HepG2 (cell line): ENCODE measurements at regions not wholly inside any gene's neighbourhood (a gene's known extent, or its start where the extent isn't known, plus 50 kb on each side); places are given as distances from the start of the nearest gene placed in this dataset.

Experiments
- ATAC-seq: fragments of 200-7000 bp; cut with Tn5 transposase; 3 replicates; pipeline ENCODE4 v1.9.1; 2020; ENCODE audit warnings: mild to moderate bottlenecking, moderate library complexity
- BruUV-seq: library from RNA; stranded (reverse); fragments of 400-500 nt; replicated peaks from 2 replicates; lab custom pipeline; 2021; lab: Mats Ljungman, UMichigan
- CTCF ChIA-PET: fragments of 300-600 bp; formaldehyde crosslinking; extraction: SDS; loops from one replicate; lab custom pipeline; 2021; ENCODE audit warnings: low total read pairs, inconsistent platforms, low intra/inter-chr PET ratio; lab: Yijun Ruan, JAX
- POLR2A ChIA-PET: fragments of 350-600 bp; sonication (Branson Sonifier 250); formaldehyde crosslinking; loops from one replicate; lab custom pipeline; 2020; ENCODE audit warnings: antibody characterized with exemption, inconsistent platforms; lab: Yijun Ruan, JAX
- DNase-seq: peaks from one replicate; pipeline ENCODE4 v3.0.0-alpha.2; 2015; ENCODE audit warnings: low spot score
- FAIRE-seq: peaks from 3 replicates; lab custom pipeline; 2011; peaks lifted over from hg19 to GRCh38; lab: Jason Lieb, UNC
- H2AFZ ChIP-seq: one replicate; pipeline ENCODE4 v1.6.1; 2011; ENCODE audit warnings: low read length, inconsistent platforms
- H3K27ac ChIP-seq: fragments of 300-600 bp; 3 replicates; pipeline ENCODE4 v1.8.0; 2011; ENCODE audit warnings: mixed run types, mild to moderate bottlenecking, mixed read lengths, low read length, inconsistent platforms; ENCODE audit not compliant: insufficient read depth; ENCODE audit errors: extremely low read length
- H3K27me3 ChIP-seq, 2 experiments: fragments of 200-600 bp in 1 of 2; 2 replicates in 1 of 2; 3 replicates in 1 of 2; pipeline versions ENCODE4 v1.6.0 to v1.8.0; 2011; ENCODE audit warnings: low read length in 2 of 2, mild to moderate bottlenecking in 2 of 2, moderate library complexity in 2 of 2, inconsistent platforms in 1 of 2; ENCODE audit not compliant: insufficient read depth in 2 of 2, control insufficient read depth in 1 of 2
- H3K36me3 ChIP-seq, 2 experiments: fragments of 200-600 bp in 1 of 2; replicated peaks in 1 of 2; 2 replicates in 1 of 2; 3 replicates in 1 of 2; pipeline versions ENCODE4 v1.5.1 to v1.8.0; 2011; ENCODE audit warnings: low read length in 2 of 2, inconsistent platforms in 1 of 2; ENCODE audit not compliant: insufficient read depth in 2 of 2, control insufficient read depth in 1 of 2
- H3K4me1 ChIP-seq: 2 replicates; pipeline ENCODE4 v1.5.1; 2012; ENCODE audit warnings: low read length, inconsistent platforms; ENCODE audit not compliant: insufficient read depth
- H3K4me2 ChIP-seq: 2 replicates; pipeline ENCODE4 v1.6.0; 2011; ENCODE audit warnings: low read depth, low read length, inconsistent platforms
- H3K4me3 ChIP-seq, 3 experiments: fragments of 200-600 bp in 1 of 3; sonication (generic), shearing (Covaris generic) in 1 of 3; replicated peaks in 1 of 3; 2 replicates each; pipeline ENCODE4 v1.5.1; 2011 to 2016; ENCODE audit warnings: low read length in 3 of 3, inconsistent platforms in 2 of 3, low read depth in 2 of 3, mild to moderate bottlenecking in 2 of 3, control low read depth in 1 of 3, mixed read lengths in 1 of 3; ENCODE audit not compliant: insufficient read depth in 1 of 3
- H3K79me2 ChIP-seq: one replicate; pipeline ENCODE4 v1.6.1; 2011; ENCODE audit warnings: low read length, inconsistent platforms; ENCODE audit not compliant: insufficient read depth
- H3K9ac ChIP-seq: 2 replicates; pipeline ENCODE4 v1.6.0; 2011; ENCODE audit warnings: mild to moderate bottlenecking, low read depth, low read length, inconsistent platforms; ENCODE audit not compliant: insufficient read depth
- H3K9me3 ChIP-seq: 2 replicates; pipeline ENCODE4 v1.5.1; 2012; ENCODE audit warnings: mild to moderate bottlenecking, low read length
- H4K20me1 ChIP-seq: 2 replicates; pipeline ENCODE4 v1.6.0; 2011; ENCODE audit warnings: inconsistent platforms, mild to moderate bottlenecking, low read length, moderate library complexity; ENCODE audit not compliant: insufficient read depth
- ETV5 ChIP-seq: IDR thresholded peaks from 2 replicates; pipeline ENCODE4 v1.6.1; 2018; ENCODE audit warnings: missing biosample characterization, missing genetic modification reagents, inconsistent platforms, borderline replicate concordance
- FOXK2 ChIP-seq: fragments of 450-650 bp; IDR thresholded peaks from 2 replicates; pipeline ENCODE4 v1.6.1; 2016
- FOXP1 ChIP-seq, 2 experiments: fragments of 450-650 bp in 1 of 2; IDR thresholded peaks; 2 replicates each; pipeline ENCODE4 v1.6.1; 2017 to 2018; ENCODE audit warnings: antibody characterized with exemption in 1 of 2
- GFI1 ChIP-seq: sonication (generic); formaldehyde crosslinking; IDR thresholded peaks from 2 replicates; pipeline ENCODE4 v1.5.0; 2020; ENCODE audit warnings: missing genetic modification reagents, mild to moderate bottlenecking, borderline replicate concordance
- HNRNPL ChIP-seq: fragments of 200-400 bp; formaldehyde crosslinking; IDR thresholded peaks from 2 replicates; pipeline ENCODE4 v1.6.1; 2017; ENCODE audit warnings: mild to moderate bottlenecking, low read depth, low read length
- HOXA7 ChIP-seq: sonication (generic); formaldehyde crosslinking; IDR thresholded peaks from 2 replicates; pipeline ENCODE4 v1.8.1; 2022; ENCODE audit warnings: mild to moderate bottlenecking, missing genetic modification reagents, moderate library complexity
- IKZF1 ChIP-seq: fragments of 450-650 bp; IDR thresholded peaks from 2 replicates; pipeline ENCODE4 v1.7.1; 2016
- KLF15 ChIP-seq: sonication (generic); formaldehyde crosslinking; IDR thresholded peaks from 2 replicates; pipeline ENCODE4 v1.8.1; 2023; ENCODE audit warnings: borderline replicate concordance, mild to moderate bottlenecking, inconsistent platforms, missing genetic modification reagents, mixed read lengths
- LCORL ChIP-seq, 2 experiments: fragments of 450-650 bp in 1 of 2; sonication (generic) in 1 of 2; formaldehyde crosslinking in 1 of 2; IDR thresholded peaks; 2 replicates each; pipeline versions ENCODE4 v1.5.0 to v1.6.1; 2017 to 2020; ENCODE audit warnings: antibody characterized with exemption in 1 of 2, missing genetic modification reagents in 1 of 2
- MNT ChIP-seq: fragments of 450-650 bp; IDR thresholded peaks from 2 replicates; pipeline ENCODE4 v1.6.1; 2016
- NFE2L1 ChIP-seq: sonication (generic); formaldehyde crosslinking; IDR thresholded peaks from 2 replicates; pipeline ENCODE4 v1.4.0; 2020; ENCODE audit warnings: missing genetic modification reagents, mild to moderate bottlenecking, borderline replicate concordance
- NFYC ChIP-seq: IDR thresholded peaks from 2 replicates; pipeline ENCODE4 v1.6.1; 2016; ENCODE audit warnings: missing genetic modification reagents, missing compliant biosample characterization
- PHB2 ChIP-seq: fragments of 450-650 bp; IDR thresholded peaks from 2 replicates; pipeline ENCODE4 v1.6.1; 2018; ENCODE audit not compliant: partially characterized antibody
- RAD51 ChIP-seq: fragments of 450-650 bp; IDR thresholded peaks from 2 replicates; pipeline ENCODE4 v1.6.1; 2016; ENCODE audit warnings: borderline replicate concordance
- REL ChIP-seq: sonication (generic); formaldehyde crosslinking; conservative IDR thresholded peaks from 2 replicates; pipeline ENCODE4 v1.8.0; 2022; ENCODE audit warnings: mild to moderate bottlenecking, missing genetic modification reagents, moderate library complexity
- TARDBP ChIP-seq: sonication (generic); formaldehyde crosslinking; IDR thresholded peaks from 2 replicates; pipeline ENCODE4 v1.8.0; 2022; ENCODE audit warnings: mild to moderate bottlenecking, missing genetic modification reagents
- TIGD3 ChIP-seq: sonication (generic); formaldehyde crosslinking; IDR thresholded peaks from 2 replicates; pipeline ENCODE4 v1.5.1; 2020; ENCODE audit warnings: mild to moderate bottlenecking, missing genetic modification reagents, borderline replicate concordance
- TRIM22 ChIP-seq: fragments of 450-650 bp; IDR thresholded peaks from 2 replicates; pipeline ENCODE4 v1.6.1; 2017
- ZNF256 ChIP-seq: sonication (generic); formaldehyde crosslinking; conservative IDR thresholded peaks from 2 replicates; pipeline ENCODE4 v1.4.0; 2020; ENCODE audit warnings: missing genetic modification reagents
- ZNF282 ChIP-seq: fragments of 450-650 bp; IDR thresholded peaks from 2 replicates; pipeline ENCODE4 v1.6.1; 2018; ENCODE audit not compliant: partially characterized antibody
- ZNF567 ChIP-seq: sonication (generic); formaldehyde crosslinking; IDR thresholded peaks from 2 replicates; pipeline ENCODE4 v1.8.1; 2023; ENCODE audit warnings: mild to moderate bottlenecking, missing genetic modification reagents, borderline replicate concordance
- ZNF703 ChIP-seq: sonication (generic); formaldehyde crosslinking; IDR thresholded peaks from 2 replicates; pipeline ENCODE4 v1.5.1; 2020; ENCODE audit warnings: missing genetic modification reagents, mild to moderate bottlenecking, moderate library complexity, borderline replicate concordance
- WGBS: methylation state at CpG from one replicate; pipeline ENCODE4 v1.1.6; 2017; ENCODE audit warnings: low lambda C conversion rate; 5-methylcytosine and 5-hydroxymethylcytosine counted together
- in situ Hi-C: cut with HindIII; loops from 2 replicates; pipeline ENCODE4 v1.10.0; 2017; ENCODE audit warnings: low pct_unique_long_range_greater_than_20kb; ENCODE audit not compliant: extremely low pct_ligation_motif_present
- intact Hi-C: fragments of 100-400 bp; cut with micrococcal nuclease; formaldehyde crosslinking; loops from one replicate; pipeline ENCODE4 v1.10.0; 2022; ENCODE audit not compliant: unreplicated experiment

- BruUV-seq = no TSS peak
- intact Hi-C loops (no loop called here), in situ Hi-C loops (no loop called here)
- Histone ChIP-seq H3K4me3 (no peak overlapping the region), H3K4me2 (no peak overlapping the region), H3K27ac (no peak overlapping the region), H3K4me1 (no peaks in the 10 kb centered on the region), H3K79me2 (no peaks in the 10 kb centered on the region), H2AFZ (no peak overlapping the region), H3K27me3 (peaks cover 0 to 37% of the 10 kb centered on the region in 2 experiments; a peak in 4 of 5 replicates), H3K9me3 (no peaks in the 10 kb centered on the region), H3K36me3 (no peaks in the 10 kb centered on the region), H4K20me1 (no peaks in the 10 kb centered on the region), H3K9ac (no peak overlapping the region)
- WGBS = 4% methylated on average over 7 of the region's 8 CpGs
- POLR2A ChIA-PET = no interaction called here
- CTCF ChIA-PET = no interaction called here
- ATAC-seq (no peak), DNase-seq (no peak), FAIRE-seq (no peak)
- TF ChIP-seq PHB2 (peak; percentile 58), HNRNPL (no peak), TARDBP (CRISPR knock-in tag) (no peak), REL (CRISPR knock-in tag) (no peak), KLF15 (CRISPR knock-in tag) (no peak), GFI1 (CRISPR knock-in tag) (no peak), FOXP1 (IDR thresholded peaks at IDR 0.05) (0 out of 2 replicates have a peak, but pooled peaks have one; percentile 49), FOXP1 (CRISPR knock-in tag; IDR thresholded peaks at IDR 0.05) (no peak), MNT (0 out of 2 replicates have a peak, but pooled peaks have one; percentile 3), ZNF282 (peak; percentile 40), ZNF256 (CRISPR knock-in tag) (no peak), FOXK2 (peak; percentile 16; the same call in 1 of the 2 replicates), NFYC (no peak), ETV5 (no peak), IKZF1 (0 out of 2 replicates have a peak, but pooled peaks have one; percentile 16), ZNF703 (CRISPR knock-in tag) (no peak), NFE2L1 (no peak), HOXA7 (CRISPR knock-in tag) (no peak), TIGD3 (CRISPR knock-in tag) (no peak), ZNF567 (CRISPR knock-in tag) (no peak), RAD51 (peak; percentile 25; the same call in 1 of the 2 replicates), TRIM22 (peak; percentile 92; the same call in 1 of the 2 replicates), LCORL (IDR thresholded peaks at IDR 0.05) (0 out of 2 replicates have a peak, but pooled peaks have one; percentile 8), LCORL (CRISPR knock-in tag; IDR thresholded peaks at IDR 0.05) (no peak)
Observed at GRCh38 chr16:86683441-86684194, 105.3 kb downstream of the FOXL1 start.
